ENCODE measurements at regions not wholly inside any gene's neighbourhood (a gene's known extent, or its start where the extent isn't known, plus 50 kb on each side); places are given as distances from the start of the nearest gene placed in this dataset.

DNA sequence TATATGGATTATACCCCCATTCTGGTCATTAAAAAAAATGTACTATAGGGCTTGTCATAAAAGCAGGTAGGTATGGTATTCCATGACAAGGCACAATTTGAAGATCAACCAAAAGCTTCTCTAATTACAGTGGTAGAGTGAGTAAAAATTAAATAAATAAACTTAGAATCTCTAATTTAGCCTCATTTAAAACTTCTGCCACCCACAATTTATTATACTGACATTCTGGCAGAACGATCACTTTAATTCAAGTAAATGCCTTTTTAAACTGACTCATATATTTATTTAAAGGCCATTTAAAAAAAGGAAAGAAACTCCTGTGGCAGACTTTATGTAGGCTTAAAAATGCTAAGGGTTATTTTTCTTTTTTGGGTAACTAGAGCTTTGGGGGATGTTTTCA is 68.3 kb upstream of the PHACTR2 start:
- Histone ChIP-seq H3K27me3 (no peaks in the 10 kb centered on the region), H3K4me1 (peaks cover 0 to 8% of the 10 kb centered on the region in 2 donors), H3K9me3 (no peaks in the 10 kb centered on the region), H3K4me3 (no peak overlapping the region), H3K27ac (no peak overlapping the region), H3K36me3 (no peaks in the 10 kb centered on the region)
- TF ChIP-seq, protein P1, sequence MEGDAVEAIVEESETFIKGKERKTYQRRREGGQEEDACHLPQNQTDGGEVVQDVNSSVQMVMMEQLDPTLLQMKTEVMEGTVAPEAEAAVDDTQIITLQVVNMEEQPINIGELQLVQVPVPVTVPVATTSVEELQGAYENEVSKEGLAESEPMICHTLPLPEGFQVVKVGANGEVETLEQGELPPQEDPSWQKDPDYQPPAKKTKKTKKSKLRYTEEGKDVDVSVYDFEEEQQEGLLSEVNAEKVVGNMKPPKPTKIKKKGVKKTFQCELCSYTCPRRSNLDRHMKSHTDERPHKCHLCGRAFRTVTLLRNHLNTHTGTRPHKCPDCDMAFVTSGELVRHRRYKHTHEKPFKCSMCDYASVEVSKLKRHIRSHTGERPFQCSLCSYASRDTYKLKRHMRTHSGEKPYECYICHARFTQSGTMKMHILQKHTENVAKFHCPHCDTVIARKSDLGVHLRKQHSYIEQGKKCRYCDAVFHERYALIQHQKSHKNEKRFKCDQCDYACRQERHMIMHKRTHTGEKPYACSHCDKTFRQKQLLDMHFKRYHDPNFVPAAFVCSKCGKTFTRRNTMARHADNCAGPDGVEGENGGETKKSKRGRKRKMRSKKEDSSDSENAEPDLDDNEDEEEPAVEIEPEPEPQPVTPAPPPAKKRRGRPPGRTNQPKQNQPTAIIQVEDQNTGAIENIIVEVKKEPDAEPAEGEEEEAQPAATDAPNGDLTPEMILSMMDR (IDR thresholded peaks at IDR 0.05) = no peak
- no peak for DNase-seq (ENCODE audit: low spot score in 2 of 2)
- intact Hi-C loops (cut with DNase I) = no loop called here

DNA sequence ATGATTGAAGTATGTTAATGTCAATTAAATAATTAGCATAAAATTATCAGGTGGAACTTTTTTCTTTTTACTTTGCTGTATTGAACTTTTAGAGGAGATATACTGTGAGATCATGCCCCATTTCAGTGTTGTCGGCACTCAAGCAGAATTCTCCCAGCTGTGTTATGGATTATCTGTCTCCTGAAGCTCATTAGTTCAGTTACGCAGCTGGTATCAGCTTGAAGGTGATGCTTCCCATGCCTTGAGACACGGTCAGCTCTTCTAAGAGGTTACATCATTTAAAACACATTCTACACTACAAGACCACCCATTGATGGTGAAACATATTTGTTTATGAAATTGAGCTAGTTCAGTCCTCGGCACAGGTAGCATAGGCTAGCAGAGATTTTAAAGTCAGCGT is 68.9 kb upstream of the PHACTR2 start:
- Histone ChIP-seq H3K27ac (no peak overlapping the region), H3K27me3 (no peaks in the 10 kb centered on the region), H3K4me3 (no peak overlapping the region), H3K9me3 (no peaks in the 10 kb centered on the region), H3K4me1 (peaks cover 0 to 8% of the 10 kb centered on the region in 2 donors), H3K36me3 (no peaks in the 10 kb centered on the region)
- TF ChIP-seq, protein P1 (IDR thresholded peaks at IDR 0.05) = no peak
- DNase-seq (ENCODE audit: low spot score in 2 of 2) = no peak
- intact Hi-C loops (cut with DNase I) = no loop called here

GRCh38 chr6:143607974-143608373 is 69.8 kb upstream of the PHACTR2 start:
- TF ChIP-seq, protein P1 (IDR thresholded peaks at IDR 0.05) = no peak
- DNase-seq (ENCODE audit: low spot score in 2 of 2) = no peak
- H3K4me3 ChIP-seq = no peak overlapping the region
- no peaks in the 10 kb centered on the region for H3K36me3 ChIP-seq
- no peak overlapping the region for H3K27ac ChIP-seq
- H3K27me3 ChIP-seq = no peaks in the 10 kb centered on the region
- H3K4me1 ChIP-seq = peaks cover 0 to 8% of the 10 kb centered on the region in 2 donors
- intact Hi-C loops (cut with DNase I) = no loop called here
- no peaks in the 10 kb centered on the region for H3K9me3 ChIP-seq

- no peak overlapping the region for H3K4me3 ChIP-seq
- intact Hi-C loops (cut with DNase I) = no loop called here
- H3K9me3 ChIP-seq = no peaks in the 10 kb centered on the region
- H3K27me3 ChIP-seq = no peaks in the 10 kb centered on the region
- TF ChIP-seq, protein P1 (IDR thresholded peaks at IDR 0.05) = no peak
- H3K36me3 ChIP-seq = no peaks in the 10 kb centered on the region
- peaks cover 0 to 8% of the 10 kb centered on the region in 2 donors for H3K4me1 ChIP-seq
- peak overlapping the region in 1 of 2 donors; percentile 11 for H3K27ac ChIP-seq
- no peak for DNase-seq (ENCODE audit: low spot score in 2 of 2)
Measured at GRCh38 chr6:143607168-143607567, 70.6 kb upstream of the PHACTR2 start.

DNA sequence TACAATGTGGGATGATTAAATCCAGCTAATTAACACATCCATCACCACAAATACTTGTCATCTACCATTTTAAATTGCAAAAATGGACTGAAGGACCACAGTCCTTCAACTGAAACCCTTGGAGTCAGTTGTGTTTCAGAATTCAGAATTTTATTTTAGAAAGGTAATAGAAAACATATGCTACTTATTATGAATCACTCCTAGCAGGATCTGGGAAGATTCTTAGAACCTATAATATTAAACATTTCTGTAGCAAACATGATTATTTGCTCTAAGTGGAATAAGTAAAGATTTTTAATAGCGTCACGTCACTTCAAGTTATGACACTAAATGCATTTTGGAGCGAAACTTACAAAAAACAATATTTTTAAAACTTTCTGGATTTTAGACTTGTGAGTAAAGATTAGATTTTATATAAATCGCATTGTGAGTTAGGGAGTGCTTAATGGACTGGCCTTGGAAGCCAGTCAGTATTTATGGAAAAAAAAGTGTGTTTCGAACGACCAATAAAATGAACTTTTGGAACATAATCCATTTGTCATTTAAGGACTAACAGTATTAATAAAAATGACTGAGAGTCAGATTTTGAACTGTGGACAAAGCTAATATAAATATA is 71.8 kb upstream of the PHACTR2 start:
- no peak overlapping the region for H3K27ac ChIP-seq
- no peaks in the 10 kb centered on the region for H3K36me3 ChIP-seq
- intact Hi-C loops (cut with DNase I) = no loop called here
- no peak overlapping the region for H3K4me3 ChIP-seq
- no peaks in the 10 kb centered on the region for H3K9me3 ChIP-seq
- TF ChIP-seq, protein P1 (IDR thresholded peaks at IDR 0.05) = no peak
- no peaks in the 10 kb centered on the region for H3K27me3 ChIP-seq
- DNase-seq (ENCODE audit: low spot score in 2 of 2) = no peak
- peaks cover 0 to 8% of the 10 kb centered on the region in 2 donors for H3K4me1 ChIP-seq

- Histone ChIP-seq H3K4me1 (peaks cover 0 to 5% of the 10 kb centered on the region in 2 donors), H3K4me3 (no peak overlapping the region), H3K27ac (no peak overlapping the region), H3K9me3 (no peaks in the 10 kb centered on the region), H3K27me3 (no peaks in the 10 kb centered on the region), H3K36me3 (no peaks in the 10 kb centered on the region)
- DNase-seq (ENCODE audit: low spot score in 2 of 2) = no peak
- TF ChIP-seq, protein P1 (IDR thresholded peaks at IDR 0.05) = no peak
- intact Hi-C loops (cut with DNase I) = no loop called here
Measured at GRCh38 chr6:143603455-143603854, 74.3 kb upstream of the PHACTR2 start.
